Spleen (tissue), 11 donors: ENCODE measurements at regions not wholly inside any gene's neighbourhood (a gene's known extent, or its start where the extent isn't known, plus 50 kb on each side); places are given as distances from the start of the nearest gene placed in this dataset.

Experiments
- DNase-seq: peaks from one replicate; pipeline ENCODE4 v3.0.0-alpha.2; 2020
- H3K27ac ChIP-seq, 8 donors: fragments of 200-600 bp; sonication (generic) in 7 of 8; 1 replicate in 4 of 8; 2 replicates in 4 of 8; pipeline versions ENCODE4 v1.5.0 to v1.8.0; 2016 to 2021; ENCODE audit warnings: inconsistent platforms in 4 of 8, mild to moderate bottlenecking in 4 of 8, moderate library complexity in 1 of 8
- H3K27me3 ChIP-seq, 7 donors: fragments of 200-600 bp; sonication (generic) in 6 of 7; replicated peaks in 1 of 7; 1 replicate in 4 of 7; 2 replicates in 3 of 7; pipeline versions ENCODE4 v1.5.0 to v1.8.0; 2016 to 2021; ENCODE audit warnings: inconsistent platforms in 3 of 7, mild to moderate bottlenecking in 1 of 7
- H3K36me3 ChIP-seq, 6 donors: fragments of 200-600 bp; sonication (generic) in 5 of 6; 1 replicate in 4 of 6; 2 replicates in 2 of 6; pipeline versions ENCODE4 v1.5.0 to v1.8.0; 2016 to 2021; ENCODE audit warnings: inconsistent platforms in 2 of 6
- H3K4me1 ChIP-seq, 6 donors: fragments of 200-600 bp; sonication (generic) in 5 of 6; 1 replicate in 3 of 6; 2 replicates in 3 of 6; pipeline versions ENCODE4 v1.5.0 to v1.8.0; 2016 to 2021; ENCODE audit warnings: inconsistent platforms in 3 of 6
- H3K4me3 ChIP-seq, 8 donors: fragments of 200-600 bp; sonication (generic) in 7 of 8; 1 replicate in 4 of 8; 2 replicates in 4 of 8; pipeline versions ENCODE4 v1.5.0 to v1.8.0; 2016 to 2021; ENCODE audit warnings: inconsistent platforms in 4 of 8, mild to moderate bottlenecking in 4 of 8, moderate library complexity in 2 of 8
- H3K9me3 ChIP-seq, 8 donors: fragments of 200-600 bp; sonication (generic) in 7 of 8; 1 replicate in 4 of 8; 2 replicates in 4 of 8; pipeline versions ENCODE4 v1.5.0 to v1.8.0; 2016 to 2021; ENCODE audit warnings: inconsistent platforms in 4 of 8
- CTCF ChIP-seq, 11 experiments: fragments of 200-600 bp in 7 of 11; fragments of 450-650 bp in 4 of 11; sonication (generic) in 4 of 11; IDR thresholded peaks in 8 of 11; conservative IDR thresholded peaks in 3 of 11; 1 replicate in 7 of 11; 2 replicates in 4 of 11; pipeline versions ENCODE4 v1.4.0 to v1.8.0; 2016 to 2021; ENCODE audit warnings: antibody characterized with exemption in 11 of 11, inconsistent platforms in 4 of 11, mild to moderate bottlenecking in 1 of 11
- POLR2A ChIP-seq, 3 donors: fragments of 450-650 bp; IDR thresholded peaks; one replicate each; pipeline ENCODE4 v1.5.1; 2017; ENCODE audit warnings: antibody characterized with exemption in 3 of 3, mild to moderate bottlenecking in 1 of 3
- POLR2AphosphoS5 ChIP-seq, 3 donors: sonication (generic); formaldehyde crosslinking; IDR thresholded peaks; one replicate each; pipeline ENCODE4 v1.5.1; 2017; ENCODE audit warnings: antibody characterized with exemption in 3 of 3
- WGBS, 5 donors: extraction: QIAGEN DNeasy Blood & Tissue Kit in 3 of 5; methylation state at CpG; one replicate each; pipeline versions ENCODE4 v1.1.5 to v1.1.7; 2013 to 2018; 5-methylcytosine and 5-hydroxymethylcytosine counted together
- intact Hi-C: fragments of 100-400 bp; cut with DNase I; formaldehyde crosslinking; loops from one replicate; pipeline ENCODE4 v1.15.0; 2023; ENCODE audit warnings: low total_unique reads
- donor health status: healthy with polysubstance abuse.
- donor health status: DM: no; HTN: no; CAD: no; lungs with moderate emphysema.
- donor health status: DM: no; HTN: no; CAD: no.
- donor health status: Bipolar disorder and iron deficiency.
- donor health status: healthy.
- donor health status: DM: no; HTN: no; CAD: no.
- donor health status: DM: yes; HTN: yes; CAD: no.

GRCh38 chr4:53732661-53733060 is 141.4 kb upstream of the LNX1 start:
- Histone ChIP-seq H3K27me3 (no peaks in the 10 kb centered on the region), H3K4me3 (no peak overlapping the region), H3K9me3 (no peaks in the 10 kb centered on the region), H3K36me3 (no peaks in the 10 kb centered on the region), H3K4me1 (peaks cover 0 to 10% (median 0%) of the 10 kb centered on the region in 6 donors), H3K27ac (no peak overlapping the region)
- 26 to 62% (median 38%) methylated on average over 1 of the region's 1 CpG for WGBS, 5 donors
- TF ChIP-seq POLR2A (IDR thresholded peaks at IDR 0.05) (no peak), CTCF (IDR thresholded peaks at IDR 0.05 in 8 of 11, conservative IDR thresholded peaks at IDR 0.05 in 3 of 11) (no peak), POLR2AphosphoS5 (IDR thresholded peaks at IDR 0.05) (no peak)
- DNase-seq = no peak
- intact Hi-C loops = no loop called here

- TF ChIP-seq CTCF (IDR thresholded peaks at IDR 0.05 in 8 of 11, conservative IDR thresholded peaks at IDR 0.05 in 3 of 11) (no peak), POLR2AphosphoS5 (IDR thresholded peaks at IDR 0.05) (no peak), POLR2A (IDR thresholded peaks at IDR 0.05) (no peak)
- Histone ChIP-seq H3K27ac (no peak overlapping the region), H3K9me3 (no peaks in the 10 kb centered on the region), H3K4me1 (peaks cover 0 to 10% (median 0%) of the 10 kb centered on the region in 6 donors), H3K4me3 (no peak overlapping the region), H3K27me3 (no peaks in the 10 kb centered on the region), H3K36me3 (no peaks in the 10 kb centered on the region)
- 66 to 74% (median 69%) methylated on average over 5 of the region's 5 CpGs for WGBS, 5 donors
- intact Hi-C loops = no loop called here
- no peak for DNase-seq
Observed at GRCh38 chr4:53730031-53730805, 138.9 kb upstream of the LNX1 start.

GRCh38 chr4:53722110-53722509 is 130.8 kb upstream of the LNX1 start:
- Histone ChIP-seq H3K4me1 (peaks cover 0 to 8% (median 1%) of the 10 kb centered on the region in 6 donors), H3K4me3 (no peak overlapping the region), H3K27me3 (no peaks in the 10 kb centered on the region), H3K36me3 (no peaks in the 10 kb centered on the region), H3K9me3 (no peaks in the 10 kb centered on the region), H3K27ac (no peak overlapping the region)
- TF ChIP-seq POLR2AphosphoS5 (IDR thresholded peaks at IDR 0.05) (no peak), CTCF (IDR thresholded peaks at IDR 0.05 in 8 of 11, conservative IDR thresholded peaks at IDR 0.05 in 3 of 11) (no peak), POLR2A (IDR thresholded peaks at IDR 0.05) (no peak)
- no peak for DNase-seq
- intact Hi-C loops = no loop called here
- WGBS, 5 donors = 69 to 89% (median 71%) methylated on average over 1 of the region's 1 CpG

- no peak for DNase-seq
- TF ChIP-seq POLR2AphosphoS5 (IDR thresholded peaks at IDR 0.05) (no peak), CTCF (IDR thresholded peaks at IDR 0.05 in 8 of 11, conservative IDR thresholded peaks at IDR 0.05 in 3 of 11) (no peak), POLR2A (IDR thresholded peaks at IDR 0.05) (no peak)
- Histone ChIP-seq H3K27me3 (no peaks in the 10 kb centered on the region), H3K27ac (no peak overlapping the region), H3K4me3 (no peak overlapping the region), H3K36me3 (no peaks in the 10 kb centered on the region), H3K9me3 (no peaks in the 10 kb centered on the region), H3K4me1 (peaks cover 0 to 14% (median 4%) of the 10 kb centered on the region in 6 donors)
- 78 to 100% (median 86%) methylated on average over 1 of the region's 1 CpG for WGBS, 5 donors
- intact Hi-C loops = no loop called here
Observed at GRCh38 chr4:53721263-53721662, 130.0 kb upstream of the LNX1 start.
